HEK293 (cell line): ENCODE measurements at regions not wholly inside any gene's neighbourhood (a gene's known extent, or its start where the extent isn't known, plus 50 kb on each side); places are given as distances from the start of the nearest gene placed in this dataset.

ENCODE experiments used
- CTCF ChIA-PET: fragments of 350-600 bp; formaldehyde crosslinking; extraction: SDS; loops from one replicate; lab custom pipeline; 2021; ENCODE audit warnings: antibody characterized with exemption; lab: Yijun Ruan, JAX
- POLR2A ChIA-PET: fragments of 300-600 bp; formaldehyde crosslinking; extraction: SDS; loops from one replicate; lab custom pipeline; 2020; ENCODE audit warnings: antibody characterized with exemption, inconsistent platforms; lab: Yijun Ruan, JAX
- H3K27ac ChIP-seq: fragments of 200-500 bp; sonication (Bioruptor generic); 2 replicates; pipeline ENCODE4 v1.5.1; 2014; ENCODE audit warnings: low read depth, low read length, control low read depth, inconsistent platforms; ENCODE audit errors: extremely low read depth
- H3K36me3 ChIP-seq, 2 experiments: fragments of 200-500 bp in 1 of 2; sonication (Bioruptor generic) in 1 of 2; 1 replicate in 1 of 2; 2 replicates in 1 of 2; pipeline ENCODE4 v1.5.1; 2014 to 2017; ENCODE audit warnings: inconsistent platforms in 2 of 2, low read length in 2 of 2; ENCODE audit not compliant: control insufficient read depth in 2 of 2, insufficient read depth in 1 of 2
- H3K4me1 ChIP-seq: fragments of 200-500 bp; sonication (Bioruptor generic); 2 replicates; pipeline ENCODE4 v1.5.1; 2014; ENCODE audit warnings: mild to moderate bottlenecking, low read length, inconsistent platforms; ENCODE audit not compliant: control insufficient read depth, insufficient read depth
- H3K4me3 ChIP-seq: 2 replicates; pipeline ENCODE4 v1.5.1; 2011; ENCODE audit warnings: low read depth, mild to moderate bottlenecking, control low read depth, low read length, moderate library complexity
- H3K9me3 ChIP-seq: fragments of 200-500 bp; sonication (Bioruptor generic); 2 replicates; pipeline ENCODE4 v1.5.1; 2014; ENCODE audit warnings: low read depth, low read length, inconsistent platforms; ENCODE audit not compliant: control insufficient read depth, insufficient read depth
- ATF2 ChIP-seq: fragments of 450-650 bp; formaldehyde crosslinking; IDR thresholded peaks from 2 replicates; pipeline ENCODE4 v1.5.1; 2016; ENCODE audit warnings: missing biosample characterization, missing genetic modification characterization, low read depth
- BCL11B ChIP-seq: fragments of 450-650 bp; formaldehyde crosslinking; IDR thresholded peaks from 2 replicates; pipeline ENCODE4 v1.5.1; 2016; ENCODE audit warnings: low read depth, missing biosample characterization, missing genetic modification characterization
- INSM2 ChIP-seq: fragments of 450-650 bp; formaldehyde crosslinking; IDR thresholded peaks from 2 replicates; pipeline ENCODE4 v1.5.1; 2016; ENCODE audit warnings: missing biosample characterization, missing genetic modification characterization
- KLF9 ChIP-seq: fragments of 450-650 bp; formaldehyde crosslinking; IDR thresholded peaks from 2 replicates; pipeline ENCODE4 v1.5.1; 2016; ENCODE audit warnings: missing biosample characterization, missing genetic modification characterization, low read depth
- ZBTB1 ChIP-seq: fragments of 450-650 bp; formaldehyde crosslinking; IDR thresholded peaks from 2 replicates; pipeline ENCODE4 v1.5.1; 2016; ENCODE audit warnings: missing biosample characterization, missing genetic modification characterization
- ZBTB7A ChIP-seq: fragments of 450-650 bp; formaldehyde crosslinking; IDR thresholded peaks from 2 replicates; pipeline ENCODE4 v1.5.1; 2016; ENCODE audit warnings: low read depth, missing biosample characterization, missing genetic modification characterization
- ZFHX2 ChIP-seq: fragments of 450-650 bp; formaldehyde crosslinking; conservative IDR thresholded peaks from 2 replicates; pipeline ENCODE4 v1.5.1; 2016; ENCODE audit warnings: missing biosample characterization, missing genetic modification characterization
- ZNF10 ChIP-seq: fragments of 450-650 bp; formaldehyde crosslinking; IDR thresholded peaks from 2 replicates; pipeline ENCODE4 v1.5.1; 2017; ENCODE audit warnings: missing biosample characterization, missing genetic modification characterization
- ZNF132 ChIP-seq: fragments of 450-650 bp; formaldehyde crosslinking; IDR thresholded peaks from 2 replicates; pipeline ENCODE4 v1.5.1; 2017; ENCODE audit warnings: missing biosample characterization, missing genetic modification characterization, borderline replicate concordance
- ZNF133 ChIP-seq: fragments of 450-650 bp; formaldehyde crosslinking; IDR thresholded peaks from 2 replicates; pipeline ENCODE4 v1.5.1; 2016; ENCODE audit warnings: missing biosample characterization, missing genetic modification characterization
- ZNF175 ChIP-seq: fragments of 450-650 bp; formaldehyde crosslinking; IDR thresholded peaks from 2 replicates; pipeline ENCODE4 v1.5.1; 2016; ENCODE audit warnings: missing biosample characterization, missing genetic modification characterization
- ZNF184 ChIP-seq: fragments of 450-650 bp; IDR thresholded peaks from 2 replicates; pipeline ENCODE4 v1.5.1; 2018; ENCODE audit warnings: missing biosample characterization, mild to moderate bottlenecking, missing genetic modification characterization
- ZNF202 ChIP-seq: fragments of 450-650 bp; formaldehyde crosslinking; IDR thresholded peaks from 2 replicates; pipeline ENCODE4 v1.5.1; 2016; ENCODE audit warnings: missing biosample characterization, missing genetic modification characterization, borderline replicate concordance
- ZNF311 ChIP-seq: fragments of 450-650 bp; formaldehyde crosslinking; IDR thresholded peaks from 2 replicates; pipeline ENCODE4 v1.5.1; 2017; ENCODE audit warnings: missing biosample characterization, missing genetic modification characterization, borderline replicate concordance
- ZNF404 ChIP-seq: fragments of 450-650 bp; formaldehyde crosslinking; IDR thresholded peaks from 2 replicates; pipeline ENCODE4 v1.5.1; 2017; ENCODE audit warnings: missing biosample characterization, missing genetic modification characterization
- ZNF426 ChIP-seq: fragments of 450-650 bp; formaldehyde crosslinking; IDR thresholded peaks from 2 replicates; pipeline ENCODE4 v1.5.1; 2017; ENCODE audit warnings: missing biosample characterization, missing genetic modification characterization, mild to moderate bottlenecking, inconsistent platforms, moderate library complexity
- ZNF518A ChIP-seq: fragments of 450-650 bp; formaldehyde crosslinking; conservative IDR thresholded peaks from 2 replicates; pipeline ENCODE4 v1.5.1; 2016; ENCODE audit warnings: low read depth, missing biosample characterization, missing genetic modification characterization
- ZNF560 ChIP-seq: fragments of 450-650 bp; formaldehyde crosslinking; IDR thresholded peaks from 2 replicates; pipeline ENCODE4 v1.5.1; 2017; ENCODE audit warnings: missing biosample characterization, missing genetic modification characterization, borderline replicate concordance
- ZNF791 ChIP-seq: fragments of 450-650 bp; formaldehyde crosslinking; IDR thresholded peaks from 2 replicates; pipeline ENCODE4 v1.5.1; 2016; ENCODE audit warnings: missing biosample characterization, missing genetic modification characterization
- ZNF837 ChIP-seq: fragments of 450-650 bp; formaldehyde crosslinking; IDR thresholded peaks from 2 replicates; pipeline ENCODE4 v1.5.1; 2016; ENCODE audit warnings: missing biosample characterization, missing genetic modification characterization
- ZSCAN23 ChIP-seq: fragments of 450-650 bp; formaldehyde crosslinking; IDR thresholded peaks from 2 replicates; pipeline ENCODE4 v1.5.1; 2016; ENCODE audit warnings: missing biosample characterization, missing genetic modification characterization

GRCh38 chr3:152902141-152902669 is 67.3 kb downstream of the P2RY1 start:
- ChIA-PET CTCF (no interaction called here), POLR2A (no interaction called here)
- H3K4me3 ChIP-seq = no peak overlapping the region
- H3K9me3 ChIP-seq = no peaks in the 10 kb centered on the region
- H3K4me1 ChIP-seq = no peaks in the 10 kb centered on the region
- no peaks in the 10 kb centered on the region for H3K36me3 ChIP-seq
- H3K27ac ChIP-seq = no peak overlapping the region
- no peak for TF ChIP-seq ZNF175
- TF ChIP-seq BCL11B (tag by site-specific recombination) = no peak
- TF ChIP-seq ZNF837 (tag by site-specific recombination) = no peak
- TF ChIP-seq ZNF202 (tag by site-specific recombination) = no peak
- no peak for TF ChIP-seq ZNF132 (tag by site-specific recombination)
- no peak for TF ChIP-seq ZNF426 (tag by site-specific recombination)
- no peak for TF ChIP-seq ZNF311
- TF ChIP-seq ZBTB1 = no peak
- TF ChIP-seq ZNF791 = no peak
- TF ChIP-seq ZBTB7A (tag by site-specific recombination) = no peak
- TF ChIP-seq ZNF560 = no peak

GRCh38 chr3:152905631-152906030 is 70.7 kb downstream of the P2RY1 start:
- H3K9me3 ChIP-seq = no peaks in the 10 kb centered on the region
- H3K36me3 ChIP-seq = no peaks in the 10 kb centered on the region
- ChIA-PET POLR2A (no interaction called here), CTCF (interaction anchor here (0.6 kb wide), 1 partner anchor 1305 kb away, joined by 3 read pairs; no protein-coding TSS in a partner anchor)
- no peak overlapping the region for H3K4me3 ChIP-seq
- no peaks in the 10 kb centered on the region for H3K4me1 ChIP-seq
- TF ChIP-seq ATF2 (tag by site-specific recombination) = 0 out of 2 replicates have a peak, but pooled peaks have one; percentile 33
- TF ChIP-seq KLF9 (tag by site-specific recombination) = no peak
- no peak overlapping the region for H3K27ac ChIP-seq

GRCh38 chr3:152909180-152909883 is 74.4 kb downstream of the P2RY1 start:
- Histone ChIP-seq H3K36me3 (no peaks in the 10 kb centered on the region), H3K4me3 (no peak overlapping the region), H3K9me3 (no peaks in the 10 kb centered on the region), H3K4me1 (no peaks in the 10 kb centered on the region), H3K27ac (no peak overlapping the region)
- ChIA-PET POLR2A (no interaction called here), CTCF (interaction anchor here (0.6 kb wide), 1 partner anchor 269 kb away, joined by 3 read pairs; no protein-coding TSS in a partner anchor)
- TF ChIP-seq ZNF133 (tag by site-specific recombination) (no peak), ZSCAN23 (no peak), INSM2 (tag by site-specific recombination) (no peak), ZFHX2 (tag by site-specific recombination) (no peak), BCL11B (tag by site-specific recombination) (no peak), ZNF404 (tag by site-specific recombination) (no peak), ZNF10 (tag by site-specific recombination) (no peak), ZNF518A (tag by site-specific recombination) (no peak), ZNF184 (tag by site-specific recombination) (no peak)
